Astrocyte of the spinal cord (primary cell): ENCODE measurements at regions not wholly inside any gene's neighbourhood (a gene's known extent, or its start where the extent isn't known, plus 50 kb on each side); places are given as distances from the start of the nearest gene placed in this dataset.

ENCODE experiments used
- DNase-seq: peaks from one replicate; pipeline ENCODE4 v3.0.0; 2011; ENCODE audit warnings: low read depth, low spot score
- H3K4me3 ChIP-seq: 2 replicates; pipeline ENCODE4 v1.5.1; 2011; ENCODE audit warnings: low read depth, mild to moderate bottlenecking, low read length, moderate library complexity
- in situ Hi-C: cut with HindIII; loops from 2 replicates; pipeline ENCODE4 v1.10.0; 2017; ENCODE audit warnings: low sequenced_read_pairs
- TF ChIP-seq, protein P1 (sequence below): IDR thresholded peaks from 2 replicates; pipeline ENCODE4 v1.5.1; 2012; ENCODE audit warnings: low read depth, mild to moderate bottlenecking, low read length, inconsistent platforms

DNA sequence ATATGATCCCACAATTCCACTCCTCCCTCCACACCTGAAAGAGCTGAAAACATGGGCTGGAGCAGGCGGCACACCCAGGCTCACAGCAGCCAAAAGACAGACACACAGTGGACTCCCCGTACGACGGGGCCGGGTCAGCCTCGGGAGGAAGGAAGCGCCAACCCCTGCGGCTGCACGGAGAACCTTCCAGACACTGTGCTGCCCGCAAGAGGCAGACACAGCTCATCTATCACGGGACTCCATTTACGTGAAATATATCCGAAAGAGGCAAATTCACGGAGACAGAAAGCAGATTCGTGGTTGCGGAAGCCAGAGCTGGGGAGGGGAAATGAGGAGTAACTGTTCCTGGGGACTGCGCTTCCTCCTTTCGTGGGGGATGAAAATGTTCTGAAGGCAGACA is 165.0 kb downstream of the BRD1 start:
- TF ChIP-seq, protein P1, sequence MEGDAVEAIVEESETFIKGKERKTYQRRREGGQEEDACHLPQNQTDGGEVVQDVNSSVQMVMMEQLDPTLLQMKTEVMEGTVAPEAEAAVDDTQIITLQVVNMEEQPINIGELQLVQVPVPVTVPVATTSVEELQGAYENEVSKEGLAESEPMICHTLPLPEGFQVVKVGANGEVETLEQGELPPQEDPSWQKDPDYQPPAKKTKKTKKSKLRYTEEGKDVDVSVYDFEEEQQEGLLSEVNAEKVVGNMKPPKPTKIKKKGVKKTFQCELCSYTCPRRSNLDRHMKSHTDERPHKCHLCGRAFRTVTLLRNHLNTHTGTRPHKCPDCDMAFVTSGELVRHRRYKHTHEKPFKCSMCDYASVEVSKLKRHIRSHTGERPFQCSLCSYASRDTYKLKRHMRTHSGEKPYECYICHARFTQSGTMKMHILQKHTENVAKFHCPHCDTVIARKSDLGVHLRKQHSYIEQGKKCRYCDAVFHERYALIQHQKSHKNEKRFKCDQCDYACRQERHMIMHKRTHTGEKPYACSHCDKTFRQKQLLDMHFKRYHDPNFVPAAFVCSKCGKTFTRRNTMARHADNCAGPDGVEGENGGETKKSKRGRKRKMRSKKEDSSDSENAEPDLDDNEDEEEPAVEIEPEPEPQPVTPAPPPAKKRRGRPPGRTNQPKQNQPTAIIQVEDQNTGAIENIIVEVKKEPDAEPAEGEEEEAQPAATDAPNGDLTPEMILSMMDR = no peak
- H3K4me3 ChIP-seq = no peak overlapping the region
- in situ Hi-C loops = no loop called here
- no peak for DNase-seq

DNA sequence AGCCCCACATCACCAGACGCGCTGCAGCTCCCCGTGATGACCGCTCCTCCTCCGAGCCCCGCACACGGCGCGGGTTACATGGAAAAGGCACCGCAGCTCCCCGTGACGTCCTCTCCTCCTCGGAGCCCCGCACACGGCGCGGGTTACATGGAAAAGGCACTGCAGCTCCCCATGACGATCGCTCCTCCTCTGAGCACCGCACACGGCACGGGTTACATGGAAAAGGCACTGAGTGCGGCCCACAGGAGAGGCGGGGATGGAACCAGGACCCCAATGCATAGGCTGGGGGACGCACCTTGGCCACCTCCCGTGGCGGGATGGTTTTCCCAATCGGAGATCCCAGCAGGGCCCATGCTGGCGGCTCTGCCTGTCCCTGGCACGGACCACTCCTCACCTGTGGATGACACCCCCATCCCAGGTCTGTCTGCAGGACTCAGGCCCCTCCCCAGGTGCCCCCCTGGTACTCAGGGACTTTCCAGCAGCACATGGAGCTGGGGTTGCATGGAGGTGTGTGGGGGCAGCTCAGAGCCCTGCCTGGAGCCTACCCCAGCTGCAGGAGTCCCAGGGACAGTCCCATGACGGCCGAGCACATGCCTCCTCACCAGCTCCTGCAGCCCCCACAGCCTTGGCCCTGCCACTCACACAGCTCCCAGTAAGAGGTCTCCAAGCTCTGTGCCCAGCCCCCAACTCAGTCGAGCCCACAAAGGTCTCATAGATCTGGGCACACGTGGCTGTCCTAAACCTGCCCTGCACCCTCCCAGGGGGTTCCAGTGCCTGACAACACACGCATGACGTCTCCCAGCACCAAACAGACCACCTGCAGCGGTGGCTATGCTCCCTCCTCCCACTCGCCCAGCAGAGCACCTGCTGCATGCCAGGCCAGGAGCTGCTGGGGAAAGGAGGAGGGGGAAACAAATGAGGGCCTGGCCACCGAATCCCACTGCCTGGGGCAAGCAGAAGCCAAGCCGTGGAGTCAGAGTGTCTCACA is 166.6 kb downstream of the BRD1 start:
- in situ Hi-C loops = no loop called here
- TF ChIP-seq, protein P1 = no peak
- H3K4me3 ChIP-seq = no peak overlapping the region
- no peak for DNase-seq

DNA sequence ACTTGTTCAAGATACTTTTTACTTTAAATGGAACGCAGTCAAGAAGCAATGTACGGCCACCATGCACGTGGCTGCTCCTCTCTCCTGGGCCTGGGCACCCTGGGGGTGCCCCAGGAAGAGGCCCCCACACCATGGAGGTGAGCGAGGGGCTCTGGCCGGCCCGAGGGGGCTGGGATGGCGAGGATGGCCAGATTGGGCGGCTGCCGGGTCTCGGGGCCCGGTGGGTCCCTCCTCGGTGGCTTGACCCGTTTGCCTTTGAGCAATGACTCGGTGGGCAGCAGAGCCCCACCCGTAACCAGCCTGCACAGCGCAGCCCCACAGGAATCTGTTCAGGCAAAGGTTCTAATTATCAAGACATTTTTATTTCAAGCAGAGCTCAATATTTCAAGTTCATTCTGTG is 167.4 kb downstream of the BRD1 start:
- H3K4me3 ChIP-seq = no peak overlapping the region
- TF ChIP-seq, protein P1 = no peak
- in situ Hi-C loops = no loop called here
- DNase-seq = no peak

DNA sequence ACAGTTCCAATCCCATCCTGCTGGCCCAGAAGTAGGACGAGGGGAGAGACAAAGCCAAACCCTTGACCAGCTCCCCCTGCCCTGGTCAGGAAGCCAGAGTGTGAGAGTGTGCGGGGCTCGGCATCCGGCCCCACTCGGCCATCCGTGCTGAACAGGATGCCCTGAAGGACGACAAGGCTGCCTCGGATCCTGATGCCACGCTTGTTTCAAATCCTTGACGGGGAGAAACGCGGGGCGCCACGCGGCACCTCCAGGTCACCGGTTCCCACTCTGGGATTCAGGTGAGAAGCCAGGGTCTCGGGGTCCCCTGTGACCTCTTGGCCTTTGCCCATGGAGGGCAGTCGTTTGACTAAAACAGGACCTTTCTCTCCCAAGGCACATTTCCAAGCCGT is 167.8 kb downstream of the BRD1 start:
- in situ Hi-C loops = no loop called here
- DNase-seq = no peak
- H3K4me3 ChIP-seq = no peak overlapping the region
- TF ChIP-seq, protein P1 = no peak

DNA sequence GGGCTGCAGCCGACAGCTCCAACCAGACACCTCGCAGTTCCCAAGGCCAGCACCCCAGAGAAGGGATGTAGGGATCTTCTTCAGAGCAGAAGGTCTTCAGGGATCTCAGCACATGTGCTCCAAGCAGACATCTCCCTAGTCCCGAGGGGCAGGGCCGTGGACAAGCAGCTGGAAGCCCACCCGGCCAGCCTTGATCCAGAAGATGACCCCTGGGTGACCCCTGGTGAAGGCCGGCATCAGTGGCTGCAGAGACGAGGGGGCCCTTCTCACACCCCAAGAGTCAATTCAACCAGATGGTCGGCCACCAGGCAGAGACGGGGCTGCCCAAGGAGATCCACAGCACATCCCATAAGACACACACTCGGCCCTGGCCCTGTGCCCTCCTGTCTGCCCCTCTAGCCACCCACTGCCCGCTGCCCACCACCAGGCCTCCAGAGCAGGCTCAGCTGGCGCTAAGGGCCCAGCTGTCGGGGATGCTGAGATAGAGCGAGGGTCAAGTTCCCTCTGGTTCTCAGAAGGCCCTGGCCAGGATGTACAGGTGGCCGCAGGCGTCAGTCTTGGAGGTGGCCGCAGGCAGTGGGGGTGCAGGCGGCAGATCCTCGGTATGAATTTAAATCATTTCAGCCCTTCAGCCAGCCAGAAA is 168.3 kb downstream of the BRD1 start:
- no peak for DNase-seq
- in situ Hi-C loops = no loop called here
- TF ChIP-seq, protein P1 = no peak
- no peak overlapping the region for H3K4me3 ChIP-seq

DNA sequence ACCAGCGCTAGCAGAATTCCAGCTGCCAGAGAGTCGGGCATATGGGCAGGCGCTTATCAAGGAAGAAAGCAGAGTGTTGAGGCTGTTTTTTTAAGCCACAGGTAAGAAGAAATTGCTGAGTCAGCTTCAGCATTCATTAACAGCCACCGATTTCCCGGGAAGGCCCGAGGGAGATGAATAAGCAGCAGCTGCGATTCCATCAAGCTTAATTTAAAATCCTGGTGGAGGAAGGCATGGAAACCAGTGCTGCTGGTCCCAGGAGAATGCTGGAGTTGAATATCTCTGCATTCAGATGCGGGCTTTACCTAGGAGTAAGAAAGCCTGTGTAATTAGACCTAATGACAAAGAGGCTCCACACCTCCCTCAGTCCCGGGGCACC is 168.8 kb downstream of the BRD1 start:
- TF ChIP-seq, protein P1 = no peak
- H3K4me3 ChIP-seq = no peak overlapping the region
- no peak for DNase-seq
- in situ Hi-C loops = no loop called here
